GM08714 (cell line): ENCODE measurements at regions not wholly inside any gene's neighbourhood (a gene's known extent, or its start where the extent isn't known, plus 50 kb on each side); places are given as distances from the start of the nearest gene placed in this dataset.
"Not testable (repeated sequence)": the region's sequence is repeated elsewhere in the genome, so short reads cannot be mapped to it uniquely, and the experiment has no call there.

Source experiments
- H3K4me3 ChIP-seq: fragments of 200-500 bp; sonication (Bioruptor generic); 2 replicates; pipeline ENCODE4 v1.5.1; 2014; ENCODE audit warnings: mild to moderate bottlenecking, low read length, inconsistent platforms

- H3K4me3 ChIP-seq: peak overlapping the region; percentile 60; the same call in 1 of the 2 replicates
Measured at GRCh38 chr9:39463696-39464095, 108.2 kb downstream of the SPATA31A1 start.

DNA sequence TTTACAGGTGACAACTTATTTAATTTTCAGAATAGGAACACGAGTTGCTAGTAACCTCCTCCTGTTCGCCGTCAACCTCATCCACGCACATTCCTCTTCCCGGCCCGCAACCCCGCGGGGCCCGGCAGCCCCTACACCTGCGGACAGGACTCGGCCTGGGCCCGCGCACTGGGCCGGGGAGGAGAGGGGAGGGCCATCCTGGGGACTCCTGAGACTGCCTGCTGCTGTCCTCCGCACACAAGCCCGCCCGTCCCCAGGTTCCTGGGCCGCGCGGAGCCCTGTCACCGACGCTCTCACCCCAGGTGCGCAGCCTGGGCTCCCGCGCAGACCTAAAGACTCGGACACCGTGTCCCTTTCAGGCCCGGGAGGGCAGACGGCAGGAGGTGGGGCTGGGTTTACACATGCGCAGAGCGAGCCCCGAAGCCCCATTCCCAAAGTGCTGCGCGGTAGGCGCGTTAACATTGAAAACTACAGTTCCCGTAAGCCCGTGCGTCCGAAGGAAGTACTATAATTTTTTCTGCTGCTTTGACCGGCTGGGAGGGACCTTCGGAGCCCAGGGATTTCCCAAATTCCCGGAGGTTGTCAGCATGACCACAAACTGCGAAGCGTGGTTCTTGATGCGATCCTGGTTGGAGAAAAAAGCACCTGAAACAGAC lies 108.8 kb downstream of the SPATA31A1 start:
- peak overlapping the region; percentile 60; the same call in 1 of the 2 replicates for H3K4me3 ChIP-seq

- not testable (repeated sequence) for H3K4me3 ChIP-seq
Measured at GRCh38 chr9:39474499-39474898, 119.0 kb downstream of the SPATA31A1 start.

DNA sequence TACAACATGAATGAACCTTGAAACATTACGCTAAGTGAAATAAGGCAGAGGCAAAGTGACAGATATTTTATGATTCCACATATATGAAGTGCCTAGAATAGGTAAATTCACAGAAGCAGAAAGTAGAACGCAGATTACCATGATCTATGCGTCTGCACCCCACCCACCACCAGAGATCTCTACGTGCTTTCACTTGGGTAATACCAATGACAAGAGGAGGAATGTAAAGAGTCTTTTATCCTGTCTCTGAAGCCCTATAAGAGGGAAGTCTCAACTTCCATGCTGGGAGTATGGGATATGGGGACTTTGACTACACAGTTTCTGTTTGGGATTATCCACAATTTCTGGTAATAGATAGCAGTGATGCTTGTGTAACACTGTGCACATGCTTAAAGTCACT lies 127.6 kb downstream of the SPATA31A1 start:
- not testable (repeated sequence) for H3K4me3 ChIP-seq

GRCh38 chr9:39483880-39484279 lies 128.4 kb downstream of the SPATA31A1 start:
- H3K4me3 ChIP-seq: not testable (repeated sequence)

DNA sequence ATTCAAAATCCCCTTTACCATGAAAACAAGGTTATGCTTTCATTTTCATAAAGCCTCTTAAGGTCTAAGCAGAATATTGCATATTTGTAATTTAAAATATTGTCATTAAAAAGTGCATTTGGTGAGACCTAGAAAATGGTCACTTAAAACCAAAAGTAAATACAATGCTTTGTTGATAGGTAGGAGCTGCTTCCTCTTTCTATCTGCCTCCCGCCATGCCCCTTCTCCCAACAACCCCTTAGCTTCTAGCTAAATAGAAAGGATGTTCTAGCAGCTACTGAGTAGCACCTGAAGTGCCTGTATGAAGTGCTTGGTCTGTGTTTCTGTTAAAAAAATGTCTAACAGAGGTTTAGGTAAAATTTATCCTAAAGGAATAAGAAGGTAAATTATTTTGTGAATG lies 128.8 kb downstream of the SPATA31A1 start:
- H3K4me3 ChIP-seq: not testable (repeated sequence)

- H3K4me3 ChIP-seq: not testable (repeated sequence)
Measured at GRCh38 chr9:39487477-39487876, 132.0 kb downstream of the SPATA31A1 start.

DNA sequence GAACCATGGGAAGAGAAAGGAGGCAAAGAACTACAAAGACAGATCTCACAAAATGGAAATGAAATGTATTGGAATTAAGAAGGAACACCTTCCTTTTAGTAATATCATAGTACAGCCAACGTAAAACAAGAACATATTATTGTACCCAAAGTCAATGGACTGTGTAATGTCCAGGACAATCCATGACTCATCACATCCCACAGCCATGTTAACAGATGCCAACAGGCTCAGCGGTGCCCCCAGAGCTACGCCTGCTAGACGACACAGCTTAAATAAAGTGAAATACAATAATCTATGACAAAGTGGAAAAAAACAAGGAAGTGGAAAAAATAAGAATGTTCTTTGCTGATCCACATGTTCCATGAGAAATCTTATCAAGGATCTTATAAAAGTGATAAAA lies 140.8 kb downstream of the SPATA31A1 start:
- not testable (repeated sequence) for H3K4me3 ChIP-seq

GRCh38 chr9:39503178-39503577 lies 147.7 kb downstream of the SPATA31A1 start:
- H3K4me3 ChIP-seq: not testable (repeated sequence)

DNA sequence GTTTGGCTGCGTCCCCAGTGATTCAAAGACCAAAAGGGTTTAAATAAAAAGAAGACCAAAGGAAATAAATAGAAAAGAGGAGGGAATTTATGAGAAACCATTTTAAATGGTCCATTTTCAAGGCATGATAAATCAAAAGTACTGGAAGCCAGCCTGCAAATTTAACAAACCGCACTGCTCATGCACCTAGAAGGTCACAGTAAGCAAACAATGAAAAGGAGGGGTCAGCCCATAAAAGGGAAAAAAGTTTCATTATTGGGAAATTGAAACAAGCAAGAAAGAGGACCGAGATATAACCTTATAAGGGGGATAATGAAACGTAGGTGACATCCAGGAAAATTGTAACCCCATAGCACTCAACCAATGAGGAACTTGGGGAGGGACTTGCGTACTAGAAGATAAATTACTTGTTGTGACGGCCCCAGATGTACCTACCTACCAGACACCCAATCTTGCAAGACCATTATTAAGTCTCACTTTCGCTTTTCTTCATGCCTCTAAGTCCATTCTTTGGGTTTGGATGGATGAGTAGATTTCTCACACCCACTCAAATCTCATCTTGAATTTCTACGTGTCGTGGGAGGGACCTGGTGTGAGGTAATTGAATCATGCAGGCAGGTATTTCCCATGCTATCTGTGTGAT lies 172.0 kb downstream of the SPATA31A1 start:
- not testable (repeated sequence) for H3K4me3 ChIP-seq

GRCh38 chr9:39532597-39532996 lies 177.1 kb downstream of the SPATA31A1 start:
- not testable (repeated sequence) for H3K4me3 ChIP-seq

DNA sequence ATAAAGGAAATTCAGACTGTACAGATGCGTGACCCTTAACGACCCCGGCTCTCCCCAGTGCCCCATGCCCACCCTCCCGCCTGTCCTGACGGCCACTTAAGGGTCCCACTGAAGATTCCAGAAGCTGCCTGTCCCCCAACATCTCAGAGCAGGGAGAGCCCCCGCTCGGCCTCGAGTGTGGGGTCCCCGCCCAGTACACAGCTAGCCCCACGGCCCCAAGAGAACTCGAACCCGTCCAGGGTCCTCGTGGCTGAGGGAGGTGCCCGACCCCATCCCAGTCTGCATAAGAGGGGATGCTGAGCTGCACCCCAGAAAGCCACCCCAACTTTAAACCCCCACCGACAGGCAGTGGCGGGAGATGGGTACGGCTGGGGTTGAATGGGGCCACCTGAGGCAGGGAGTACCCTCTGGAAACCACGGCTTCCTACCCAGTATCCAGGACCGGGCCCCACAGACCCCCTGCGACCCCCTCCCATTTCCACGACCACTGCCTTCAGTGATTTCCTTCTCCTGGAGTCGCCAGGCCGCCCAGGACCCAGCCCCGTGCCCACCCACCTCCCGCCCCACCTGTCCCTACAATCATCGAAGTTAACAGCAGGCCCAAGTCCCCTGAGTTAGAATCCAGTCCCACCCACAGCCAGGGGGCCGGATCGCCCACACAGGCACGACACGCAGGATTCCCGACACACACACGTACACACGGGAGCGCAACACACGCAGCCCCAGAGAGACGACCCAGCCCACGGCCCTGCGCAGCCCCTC lies 177.7 kb downstream of the SPATA31A1 start:
- not testable (repeated sequence) for H3K4me3 ChIP-seq

- not testable (repeated sequence) for H3K4me3 ChIP-seq
Measured at GRCh38 chr9:39533763-39534548, 178.5 kb downstream of the SPATA31A1 start.

GRCh38 chr9:39534897-39535296 lies 179.4 kb downstream of the SPATA31A1 start:
- not testable (repeated sequence) for H3K4me3 ChIP-seq

DNA sequence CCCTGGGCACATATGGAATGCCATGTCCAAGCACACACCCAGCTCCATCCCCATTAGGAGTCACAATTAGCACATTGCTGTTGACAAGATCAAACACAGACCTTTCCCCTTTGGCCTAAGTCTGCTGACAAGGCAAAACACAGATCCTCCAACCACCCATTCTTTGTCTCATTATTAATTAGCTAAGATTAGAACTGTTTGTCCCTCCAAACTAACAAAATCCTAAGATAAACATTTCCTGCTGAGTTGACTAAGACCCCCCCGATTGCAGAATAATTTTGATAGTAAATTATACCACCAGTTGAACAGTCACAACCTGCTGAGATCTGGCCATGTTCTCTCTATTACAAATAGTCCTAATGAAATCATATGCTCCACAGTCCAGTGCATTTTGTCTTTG lies 186.7 kb downstream of the SPATA31A1 start:
- not testable (repeated sequence) for H3K4me3 ChIP-seq

DNA sequence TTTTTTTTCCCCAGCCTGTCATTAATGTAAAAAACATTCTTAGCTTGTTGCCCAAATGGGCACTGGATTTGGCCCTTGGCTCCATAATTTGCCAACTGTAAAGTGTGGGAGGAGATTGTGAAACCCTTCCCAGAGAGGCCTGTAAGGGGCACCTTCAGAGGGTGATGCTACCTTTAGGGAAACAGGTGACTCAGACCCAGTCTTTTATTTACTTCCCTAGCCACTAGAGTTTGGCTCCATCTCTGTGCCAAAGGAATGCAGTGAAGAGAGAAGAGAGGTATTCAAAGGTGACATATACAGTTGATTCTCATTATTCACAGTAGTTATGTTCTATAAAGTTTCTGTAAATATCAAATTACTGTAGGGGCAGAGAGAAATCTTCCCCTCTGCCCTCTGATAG lies 189.6 kb downstream of the SPATA31A1 start:
- not testable (repeated sequence) for H3K4me3 ChIP-seq

DNA sequence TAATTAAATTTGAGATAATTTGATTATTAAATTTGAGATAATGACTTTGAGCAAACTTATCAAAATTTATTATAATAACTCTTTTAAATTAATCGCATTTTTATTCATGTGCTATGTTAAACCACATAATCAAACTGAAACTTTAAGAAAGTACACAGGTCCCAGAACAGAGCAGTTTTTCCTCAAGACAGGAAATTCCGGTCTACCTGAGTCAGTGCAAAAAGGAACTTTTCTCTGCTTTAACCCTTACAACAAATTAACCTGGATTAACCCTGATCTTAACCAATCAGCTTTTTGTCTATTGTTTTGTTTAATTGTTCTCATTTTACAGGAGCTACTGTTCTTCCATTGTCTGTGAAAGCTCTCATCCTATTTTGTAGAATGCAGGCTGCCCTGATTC lies 195.1 kb downstream of the SPATA31A1 start:
- H3K4me3 ChIP-seq: not testable (repeated sequence)

- H3K4me3 ChIP-seq: not testable (repeated sequence)
Measured at GRCh38 chr9:39551544-39551943, 196.1 kb downstream of the SPATA31A1 start.

- H3K4me3 ChIP-seq: not testable (repeated sequence)
Measured at GRCh38 chr9:39552242-39552881, 196.9 kb downstream of the SPATA31A1 start.

GRCh38 chr9:39554352-39554751 lies 198.9 kb downstream of the SPATA31A1 start:
- not testable (repeated sequence) for H3K4me3 ChIP-seq

- not testable (repeated sequence) for H3K4me3 ChIP-seq
Measured at GRCh38 chr9:39559384-39559783, 203.9 kb downstream of the SPATA31A1 start.
